Transverse colon (tissue), 4 donors: ENCODE measurements at regions not wholly inside any gene's neighbourhood (a gene's known extent, or its start where the extent isn't known, plus 50 kb on each side); places are given as distances from the start of the nearest gene placed in this dataset.

Experiments
- POLR2A ChIP-seq: fragments of 450-650 bp; IDR thresholded peaks from one replicate; pipeline ENCODE4 v1.6.1; 2016; ENCODE audit warnings: antibody characterized with exemption, mild to moderate bottlenecking, moderate library complexity
- POLR2AphosphoS5 ChIP-seq, 3 donors: sonication (generic); formaldehyde crosslinking; IDR thresholded peaks; one replicate each; pipeline ENCODE4 v1.6.1; 2016; ENCODE audit warnings: antibody characterized with exemption in 3 of 3
- TF ChIP-seq, protein P1 (sequence below), 5 experiments: fragments of 200-600 bp in 3 of 5; fragments of 450-650 bp in 2 of 5; sonication (generic) in 3 of 5; IDR thresholded peaks; 1 replicate in 2 of 5; 2 replicates in 3 of 5; pipeline ENCODE4 v1.5.1; 2016 to 2017; ENCODE audit warnings: antibody characterized with exemption in 5 of 5, inconsistent platforms in 3 of 5, mild to moderate bottlenecking in 2 of 5, moderate library complexity in 1 of 5

GRCh38 chr2:30380824-30381223, 66.2 kb upstream of the LCLAT1 start:
- TF ChIP-seq, protein P1, sequence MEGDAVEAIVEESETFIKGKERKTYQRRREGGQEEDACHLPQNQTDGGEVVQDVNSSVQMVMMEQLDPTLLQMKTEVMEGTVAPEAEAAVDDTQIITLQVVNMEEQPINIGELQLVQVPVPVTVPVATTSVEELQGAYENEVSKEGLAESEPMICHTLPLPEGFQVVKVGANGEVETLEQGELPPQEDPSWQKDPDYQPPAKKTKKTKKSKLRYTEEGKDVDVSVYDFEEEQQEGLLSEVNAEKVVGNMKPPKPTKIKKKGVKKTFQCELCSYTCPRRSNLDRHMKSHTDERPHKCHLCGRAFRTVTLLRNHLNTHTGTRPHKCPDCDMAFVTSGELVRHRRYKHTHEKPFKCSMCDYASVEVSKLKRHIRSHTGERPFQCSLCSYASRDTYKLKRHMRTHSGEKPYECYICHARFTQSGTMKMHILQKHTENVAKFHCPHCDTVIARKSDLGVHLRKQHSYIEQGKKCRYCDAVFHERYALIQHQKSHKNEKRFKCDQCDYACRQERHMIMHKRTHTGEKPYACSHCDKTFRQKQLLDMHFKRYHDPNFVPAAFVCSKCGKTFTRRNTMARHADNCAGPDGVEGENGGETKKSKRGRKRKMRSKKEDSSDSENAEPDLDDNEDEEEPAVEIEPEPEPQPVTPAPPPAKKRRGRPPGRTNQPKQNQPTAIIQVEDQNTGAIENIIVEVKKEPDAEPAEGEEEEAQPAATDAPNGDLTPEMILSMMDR (IDR thresholded peaks at IDR 0.05), result no peak
- TF ChIP-seq POLR2A (no peak), POLR2AphosphoS5 (IDR thresholded peaks at IDR 0.05) (no peak)
